NCI-H460 (cell line): ENCODE measurements at regions not wholly inside any gene's neighbourhood (a gene's known extent, or its start where the extent isn't known, plus 50 kb on each side); places are given as distances from the start of the nearest gene placed in this dataset.

Source experiments
- DNase-seq: peaks from one replicate; pipeline ENCODE4 v3.0.0-alpha.2; 2016; ENCODE audit warnings: low read depth; ENCODE audit errors: extremely low read depth
- small RNA-seq, 2 experiments: library from RNA; depleted of rRNA; stranded (forward); fragments of <200 nt; gene quantifications; one replicate each; pipeline ENCODE3, GENCODE V24; 2014

GRCh38 chr7:18444826-18445225 lies 50.7 kb upstream of the HDAC9 start:
- DNase-seq, result no peak

- DNase-seq, result no peak
Measured at GRCh38 chr7:18445483-18445882, 50.1 kb upstream of the HDAC9 start.

Small RNA genes in the stretch of these regions (small RNA-seq; reads per million reads assigned to genes)
- gene MIR1302-6, result 0 reads per million in 2 experiments
